ENCODE measurements at regions not wholly inside any gene's neighbourhood (a gene's known extent, or its start where the extent isn't known, plus 50 kb on each side); places are given as distances from the start of the nearest gene placed in this dataset.

- DNase-seq (ENCODE audit: low read depth in 3 of 3, low spot score in 2 of 3) = no peak
Observed at GRCh38 chr6:113120582-113121285, 736.4 kb upstream of the MARCKS start.

- no peak for DNase-seq (ENCODE audit: low read depth in 3 of 3, low spot score in 2 of 3)
Observed at GRCh38 chr6:113121571-113121970, 735.6 kb upstream of the MARCKS start.

GRCh38 chr6:113122060-113122459 lies 735.1 kb upstream of the MARCKS start:
- no peak for DNase-seq (ENCODE audit: low read depth in 3 of 3, low spot score in 2 of 3)

- DNase-seq (ENCODE audit: low read depth in 3 of 3, low spot score in 2 of 3) = no peak
Observed at GRCh38 chr6:113125626-113126025, 731.5 kb upstream of the MARCKS start.

GRCh38 chr6:113127786-113128419 lies 729.2 kb upstream of the MARCKS start:
- DNase-seq (ENCODE audit: low read depth in 3 of 3, low spot score in 2 of 3) = no peak

- DNase-seq (ENCODE audit: low read depth in 3 of 3, low spot score in 2 of 3) = no peak
Observed at GRCh38 chr6:113128661-113129060, 728.5 kb upstream of the MARCKS start.

- DNase-seq (ENCODE audit: low read depth in 3 of 3, low spot score in 2 of 3) = no peak
Observed at GRCh38 chr6:113129991-113130390, 727.2 kb upstream of the MARCKS start.

- DNase-seq (ENCODE audit: low read depth in 3 of 3, low spot score in 2 of 3) = no peak
Observed at GRCh38 chr6:113137426-113137825, 719.7 kb upstream of the MARCKS start.

- no peak for DNase-seq (ENCODE audit: low read depth in 3 of 3, low spot score in 2 of 3)
Observed at GRCh38 chr6:113140721-113141120, 716.4 kb upstream of the MARCKS start.

- no peak for DNase-seq (ENCODE audit: low read depth in 3 of 3, low spot score in 2 of 3)
Observed at GRCh38 chr6:113141901-113142300, 715.2 kb upstream of the MARCKS start.

GRCh38 chr6:113142671-113143174 lies 714.4 kb upstream of the MARCKS start:
- DNase-seq (ENCODE audit: low read depth in 3 of 3, low spot score in 2 of 3) = no peak

- no peak for DNase-seq (ENCODE audit: low read depth in 3 of 3, low spot score in 2 of 3)
Observed at GRCh38 chr6:113143206-113143605, 713.9 kb upstream of the MARCKS start.

- no peak for DNase-seq (ENCODE audit: low read depth in 3 of 3, low spot score in 2 of 3)
Observed at GRCh38 chr6:113144117-113144516, 713.0 kb upstream of the MARCKS start.

GRCh38 chr6:113146878-113147277 lies 710.3 kb upstream of the MARCKS start:
- no peak for DNase-seq (ENCODE audit: low read depth in 3 of 3, low spot score in 2 of 3)

- DNase-seq (ENCODE audit: low read depth in 3 of 3, low spot score in 2 of 3) = no peak
Observed at GRCh38 chr6:113147544-113147943, 709.6 kb upstream of the MARCKS start.

GRCh38 chr6:113148566-113148965 lies 708.6 kb upstream of the MARCKS start:
- DNase-seq (ENCODE audit: low read depth in 3 of 3, low spot score in 2 of 3) = no peak

- no peak for DNase-seq (ENCODE audit: low read depth in 3 of 3, low spot score in 2 of 3)
Observed at GRCh38 chr6:113149511-113149910, 707.6 kb upstream of the MARCKS start.

- DNase-seq (ENCODE audit: low read depth in 3 of 3, low spot score in 2 of 3) = no peak
Observed at GRCh38 chr6:113160306-113161017, 696.7 kb upstream of the MARCKS start.

GRCh38 chr6:113161018-113161315 lies 696.2 kb upstream of the MARCKS start:
- DNase-seq (ENCODE audit: low read depth in 3 of 3, low spot score in 2 of 3) = no peak

GRCh38 chr6:113162739-113163138 lies 694.4 kb upstream of the MARCKS start:
- no peak for DNase-seq (ENCODE audit: low read depth in 3 of 3, low spot score in 2 of 3)

GRCh38 chr6:113168057-113168456 lies 689.1 kb upstream of the MARCKS start:
- no peak for DNase-seq (ENCODE audit: low read depth in 3 of 3, low spot score in 2 of 3)

GRCh38 chr6:113169484-113169883 lies 687.7 kb upstream of the MARCKS start:
- no peak for DNase-seq (ENCODE audit: low read depth in 3 of 3, low spot score in 2 of 3)
